Effector memory CD8-positive, alpha-beta T cell (primary cell): ENCODE measurements at regions not wholly inside any gene's neighbourhood (a gene's known extent, or its start where the extent isn't known, plus 50 kb on each side); places are given as distances from the start of the nearest gene placed in this dataset.

Experiments
- ATAC-seq: fragments of 150-1000 bp; cut with Tn5 transposase; replicated peaks from 2 replicates; pipeline ENCODE4 v1.10.0; 2021; ENCODE audit warnings: mild to moderate bottlenecking, moderate library complexity
- DNase-seq, 3 experiments: peaks; one replicate each; pipeline ENCODE4 v3.0.0; 2021
- H3K27ac Mint-ChIP-seq, 2 donors: one replicate each; pipeline ENCODE4 v1.8.0; 2022; ENCODE audit warnings: mild to moderate bottlenecking in 2 of 2, mixed read lengths in 2 of 2, moderate library complexity in 2 of 2
- H3K27me3 Mint-ChIP-seq, 2 donors: one replicate each; pipeline ENCODE4 v1.8.0; 2022; ENCODE audit warnings: mixed read lengths in 2 of 2
- H3K36me3 Mint-ChIP-seq: one replicate; pipeline ENCODE4 v1.8.0; 2022; ENCODE audit warnings: mild to moderate bottlenecking, moderate library complexity, mixed read lengths; ENCODE audit not compliant: insufficient read depth
- H3K4me1 Mint-ChIP-seq, 2 donors: one replicate each; pipeline ENCODE4 v1.8.0; 2022; ENCODE audit warnings: low read depth in 2 of 2, mixed read lengths in 2 of 2
- H3K4me3 Mint-ChIP-seq, 2 donors: one replicate each; pipeline ENCODE4 v1.8.0; 2022; ENCODE audit warnings: mild to moderate bottlenecking in 2 of 2, mixed read lengths in 2 of 2, moderate library complexity in 2 of 2
- H3K9me3 Mint-ChIP-seq, 2 donors: one replicate each; pipeline ENCODE4 v1.8.0; 2022; ENCODE audit warnings: mixed read lengths in 2 of 2

GRCh38 chr5:139733698-139734538, 61.7 kb upstream of the PSD2 start:
- Mint-ChIP-seq H3K4me3 (no peak overlapping the region), H3K36me3 (no peaks in the 10 kb centered on the region), H3K27ac (no peak overlapping the region), H3K27me3 (no peaks in the 10 kb centered on the region), H3K4me1 (no peaks in the 10 kb centered on the region), H3K9me3 (no peaks in the 10 kb centered on the region)
- no peak for DNase-seq
- no peak for ATAC-seq

- Mint-ChIP-seq H3K27ac (no peak overlapping the region), H3K36me3 (peaks cover 1% of the 10 kb centered on the region), H3K9me3 (no peaks in the 10 kb centered on the region), H3K27me3 (no peaks in the 10 kb centered on the region), H3K4me3 (no peak overlapping the region), H3K4me1 (no peaks in the 10 kb centered on the region)
- no peak for DNase-seq
- no peak for ATAC-seq
Observed at GRCh38 chr5:139734539-139734916, 61.1 kb upstream of the PSD2 start.

- H3K36me3 Mint-ChIP-seq: peaks cover 3% of the 10 kb centered on the region
- ATAC-seq: no peak
- no peaks in the 10 kb centered on the region for H3K27me3 Mint-ChIP-seq
- no peak for DNase-seq
- peaks cover 0 to 2% of the 10 kb centered on the region in 2 donors for H3K4me1 Mint-ChIP-seq
- H3K9me3 Mint-ChIP-seq: no peaks in the 10 kb centered on the region
- H3K4me3 Mint-ChIP-seq: no peak overlapping the region
- H3K27ac Mint-ChIP-seq: no peak overlapping the region
Observed at GRCh38 chr5:139738193-139739149, 57.1 kb upstream of the PSD2 start.

- H3K4me3 Mint-ChIP-seq: no peak overlapping the region
- DNase-seq: no peak
- H3K36me3 Mint-ChIP-seq: peaks cover 3% of the 10 kb centered on the region
- no peak for ATAC-seq
- H3K4me1 Mint-ChIP-seq: peaks cover 0 to 4% of the 10 kb centered on the region in 2 donors
- H3K27ac Mint-ChIP-seq: peak overlapping the region in 1 of 2 donors; percentile 59
- no peaks in the 10 kb centered on the region for H3K27me3 Mint-ChIP-seq
- H3K9me3 Mint-ChIP-seq: no peaks in the 10 kb centered on the region
Observed at GRCh38 chr5:139739150-139739974, 56.2 kb upstream of the PSD2 start.

- Mint-ChIP-seq H3K27ac (peak overlapping the region in 1 of 2 donors; percentile 59), H3K9me3 (no peaks in the 10 kb centered on the region), H3K4me3 (no peak overlapping the region), H3K4me1 (peaks cover 0 to 7% of the 10 kb centered on the region in 2 donors), H3K27me3 (no peaks in the 10 kb centered on the region), H3K36me3 (peaks cover 6% of the 10 kb centered on the region)
- ATAC-seq (no peak), DNase-seq (no peak)
Observed at GRCh38 chr5:139740138-139740991, 55.2 kb upstream of the PSD2 start.

GRCh38 chr5:139740992-139741672, 54.5 kb upstream of the PSD2 start:
- no peak for DNase-seq
- H3K27ac Mint-ChIP-seq: no peak overlapping the region
- no peaks in the 10 kb centered on the region for H3K27me3 Mint-ChIP-seq
- H3K4me3 Mint-ChIP-seq: no peak overlapping the region
- H3K4me1 Mint-ChIP-seq: peaks cover 0 to 11% of the 10 kb centered on the region in 2 donors
- H3K9me3 Mint-ChIP-seq: no peaks in the 10 kb centered on the region
- no peak for ATAC-seq
- peaks cover 9% of the 10 kb centered on the region for H3K36me3 Mint-ChIP-seq

- peaks cover 13% of the 10 kb centered on the region for H3K36me3 Mint-ChIP-seq
- DNase-seq (no peak), ATAC-seq (no peak)
- no peaks in the 10 kb centered on the region for H3K9me3 Mint-ChIP-seq
- H3K4me3 Mint-ChIP-seq: no peak overlapping the region
- no peak overlapping the region for H3K27ac Mint-ChIP-seq
- no peaks in the 10 kb centered on the region for H3K27me3 Mint-ChIP-seq
- peaks cover 1 to 12% of the 10 kb centered on the region in 2 donors for H3K4me1 Mint-ChIP-seq
Observed at GRCh38 chr5:139741823-139742172, 53.8 kb upstream of the PSD2 start.

- no peaks in the 10 kb centered on the region for H3K27me3 Mint-ChIP-seq
- H3K4me1 Mint-ChIP-seq: peaks cover 5 to 15% of the 10 kb centered on the region in 2 donors
- no peak overlapping the region for H3K4me3 Mint-ChIP-seq
- H3K9me3 Mint-ChIP-seq: no peaks in the 10 kb centered on the region
- H3K36me3 Mint-ChIP-seq: peaks cover 18% of the 10 kb centered on the region
- no peak for ATAC-seq
- H3K27ac Mint-ChIP-seq: no peak overlapping the region
- DNase-seq: no peak
Observed at GRCh38 chr5:139742173-139742903, 53.3 kb upstream of the PSD2 start.

- H3K4me3 Mint-ChIP-seq: no peak overlapping the region
- no peaks in the 10 kb centered on the region for H3K27me3 Mint-ChIP-seq
- H3K27ac Mint-ChIP-seq: no peak overlapping the region
- peaks cover 23% of the 10 kb centered on the region for H3K36me3 Mint-ChIP-seq
- no peak for DNase-seq
- H3K9me3 Mint-ChIP-seq: no peaks in the 10 kb centered on the region
- H3K4me1 Mint-ChIP-seq: peaks cover 10 to 20% of the 10 kb centered on the region in 2 donors
- ATAC-seq: no peak
Observed at GRCh38 chr5:139743001-139743771, 52.4 kb upstream of the PSD2 start.

GRCh38 chr5:139743804-139744203, 51.8 kb upstream of the PSD2 start:
- DNase-seq (no peak), ATAC-seq (no peak)
- Mint-ChIP-seq H3K4me1 (peaks cover 14 to 23% of the 10 kb centered on the region in 2 donors), H3K27ac (no peak overlapping the region), H3K9me3 (no peaks in the 10 kb centered on the region), H3K36me3 (peaks cover 26% of the 10 kb centered on the region), H3K27me3 (no peaks in the 10 kb centered on the region), H3K4me3 (no peak overlapping the region)

GRCh38 chr5:139744471-139745131, 51.0 kb upstream of the PSD2 start:
- Mint-ChIP-seq H3K9me3 (no peaks in the 10 kb centered on the region), H3K4me1 (peaks cover 19 to 26% of the 10 kb centered on the region in 2 donors), H3K4me3 (no peak overlapping the region), H3K27ac (no peak overlapping the region), H3K27me3 (no peaks in the 10 kb centered on the region), H3K36me3 (peaks cover 24% of the 10 kb centered on the region)
- no peak for ATAC-seq
- DNase-seq: no peak
